ENCODE measurements at regions not wholly inside any gene's neighbourhood (a gene's known extent, or its start where the extent isn't known, plus 50 kb on each side); places are given as distances from the start of the nearest gene placed in this dataset.

GRCh38 chr9:108168236-108168850, 678.8 kb upstream of the KLF4 start:
- DNase-seq = no peak

- DNase-seq = no peak
Measured at GRCh38 chr9:108167136-108167900, 677.7 kb upstream of the KLF4 start.

GRCh38 chr9:108166519-108166918, 677.0 kb upstream of the KLF4 start:
- DNase-seq = no peak

GRCh38 chr9:108163321-108164005, 673.9 kb upstream of the KLF4 start:
- DNase-seq = no peak

GRCh38 chr9:108162664-108163063, 673.1 kb upstream of the KLF4 start:
- DNase-seq = no peak

GRCh38 chr9:108161503-108161902, 671.9 kb upstream of the KLF4 start:
- DNase-seq = no peak

GRCh38 chr9:108160706-108161355, 671.3 kb upstream of the KLF4 start:
- DNase-seq = no peak

- DNase-seq = no peak
Measured at GRCh38 chr9:108160039-108160438, 670.5 kb upstream of the KLF4 start.

- DNase-seq = no peak
Measured at GRCh38 chr9:108158236-108158995, 668.8 kb upstream of the KLF4 start.

GRCh38 chr9:108156270-108156998, 666.9 kb upstream of the KLF4 start:
- no peak for DNase-seq

- DNase-seq = no peak
Measured at GRCh38 chr9:108153416-108153815, 663.8 kb upstream of the KLF4 start.

GRCh38 chr9:108150736-108151586, 661.4 kb upstream of the KLF4 start:
- DNase-seq = no peak

- no peak for DNase-seq
Measured at GRCh38 chr9:108149326-108149725, 659.8 kb upstream of the KLF4 start.

- no peak for DNase-seq
Measured at GRCh38 chr9:108142504-108143201, 653.1 kb upstream of the KLF4 start.

GRCh38 chr9:108142142-108142503, 652.6 kb upstream of the KLF4 start:
- DNase-seq = no peak

GRCh38 chr9:108139900-108140299, 650.3 kb upstream of the KLF4 start:
- no peak for DNase-seq

- no peak for DNase-seq
Measured at GRCh38 chr9:108138516-108138915, 648.9 kb upstream of the KLF4 start.

GRCh38 chr9:108136656-108137055, 647.1 kb upstream of the KLF4 start:
- DNase-seq = no peak

GRCh38 chr9:108134486-108135128, 645.0 kb upstream of the KLF4 start:
- no peak for DNase-seq

- no peak for DNase-seq
Measured at GRCh38 chr9:108133680-108134079, 644.1 kb upstream of the KLF4 start.

Data from CD4-positive, alpha-beta T cell treated with Interleukin-21 for 1 hour (primary cell).